IMR-90 (cell line): ENCODE measurements at regions not wholly inside any gene's neighbourhood (a gene's known extent, or its start where the extent isn't known, plus 50 kb on each side); places are given as distances from the start of the nearest gene placed in this dataset.

Experiments
- ATAC-seq: fragments of 200-7000 bp; cut with Tn5 transposase; 2 replicates; pipeline ENCODE4 v1.9.1; 2020; ENCODE audit warnings: low read depth, mild to moderate bottlenecking, moderate library complexity
- BruUV-seq: library from RNA; stranded (reverse); fragments of 400-500 nt; replicated peaks from 2 replicates; lab custom pipeline; 2021; lab: Mats Ljungman, UMichigan
- CTCF ChIA-PET: fragments of 300-600 bp; formaldehyde crosslinking; extraction: SDS; loops from one replicate; lab custom pipeline; 2021; ENCODE audit warnings: antibody characterized with exemption; lab: Yijun Ruan, JAX
- POLR2A ChIA-PET: fragments of 300-600 bp; sonication (Branson Sonifier 250); formaldehyde crosslinking; loops from one replicate; lab custom pipeline; 2022; ENCODE audit warnings: antibody characterized with exemption; ENCODE audit not compliant: unreplicated experiment; lab: Charles Lee
- DNase-seq: peaks from one replicate; pipeline ENCODE4 v3.0.0; 2013
- H2AFZ ChIP-seq: replicated peaks from 2 replicates; pipeline ENCODE3; 2013; ENCODE audit warnings: low read length, mild to moderate bottlenecking; ENCODE audit not compliant: poor library complexity
- H2AK5ac ChIP-seq: 2 replicates; pipeline ENCODE4 v1.6.1; 2013; ENCODE audit warnings: low read depth, low read length, inconsistent platforms
- H2AK9ac ChIP-seq: replicated peaks from 2 replicates; pipeline ENCODE3; 2013; ENCODE audit warnings: mild to moderate bottlenecking, low read depth, low read length, moderate library complexity; ENCODE audit not compliant: poor library complexity
- H2BK120ac ChIP-seq: 2 replicates; pipeline ENCODE4 v1.6.1; 2013; ENCODE audit warnings: low read depth, low read length, inconsistent platforms
- H2BK15ac ChIP-seq: 3 replicates; pipeline ENCODE4 v1.6.1; 2013; ENCODE audit warnings: low read depth, low read length, inconsistent platforms
- H2BK20ac ChIP-seq: 2 replicates; pipeline ENCODE4 v1.6.1; 2013; ENCODE audit warnings: low read depth, mild to moderate bottlenecking, inconsistent platforms, low read length, moderate library complexity
- H2BK5ac ChIP-seq: 2 replicates; pipeline ENCODE4 v1.6.1; 2013; ENCODE audit warnings: mild to moderate bottlenecking, low read depth, low read length, inconsistent platforms; ENCODE audit not compliant: poor library complexity, severe bottlenecking
- H3K14ac ChIP-seq: replicated peaks from 2 replicates; pipeline ENCODE4 v1.6.1; 2013; ENCODE audit warnings: low read depth, low read length, inconsistent platforms
- H3K18ac ChIP-seq: 2 replicates; pipeline ENCODE4 v1.6.1; 2013; ENCODE audit warnings: low read depth, low read length, control low read depth
- H3K23ac ChIP-seq: 2 replicates; pipeline ENCODE4 v1.6.1; 2013; ENCODE audit warnings: low read depth, low read length, inconsistent platforms
- H3K27ac ChIP-seq: 2 replicates; pipeline ENCODE4 v1.5.1; 2013; ENCODE audit warnings: mild to moderate bottlenecking, control low read depth, low read length; ENCODE audit not compliant: insufficient read depth
- H3K27me3 ChIP-seq: 2 replicates; pipeline ENCODE4 v1.6.1; 2013; ENCODE audit warnings: low read length; ENCODE audit not compliant: control insufficient read depth, insufficient read depth
- H3K36me3 ChIP-seq: 2 replicates; pipeline ENCODE4 v1.6.1; 2013; ENCODE audit warnings: low read length, mixed read lengths; ENCODE audit not compliant: control insufficient read depth, insufficient read depth
- H3K4ac ChIP-seq: 2 replicates; pipeline ENCODE4 v1.6.1; 2013; ENCODE audit warnings: low read depth, low read length, inconsistent platforms
- H3K4me1 ChIP-seq: 2 replicates; pipeline ENCODE4 v1.6.1; 2013; ENCODE audit warnings: low read length, mixed read lengths; ENCODE audit not compliant: control insufficient read depth, insufficient read depth
- H3K4me2 ChIP-seq: 2 replicates; pipeline ENCODE4 v1.6.1; 2013; ENCODE audit warnings: low read depth, mild to moderate bottlenecking, control low read depth, low read length, moderate library complexity
- H3K4me3 ChIP-seq: 2 replicates; pipeline ENCODE4 v1.5.1; 2013; ENCODE audit warnings: low read depth, mild to moderate bottlenecking, control low read depth, low read length, moderate library complexity; ENCODE audit not compliant: insufficient read depth
- H3K56ac ChIP-seq: 2 replicates; pipeline ENCODE4 v1.6.1; 2013; ENCODE audit warnings: low read length, inconsistent platforms; ENCODE audit not compliant: insufficient read depth; ENCODE audit errors: extremely low read depth
- H3K79me1 ChIP-seq, 2 experiments: 2 replicates each; pipeline ENCODE4 v1.6.1; 2013; ENCODE audit warnings: low read length in 2 of 2, inconsistent platforms in 1 of 2, low read depth in 1 of 2
- H3K9ac ChIP-seq: 2 replicates; pipeline ENCODE4 v1.6.1; 2013; ENCODE audit warnings: low read depth, low read length, control low read depth
- H3K9me1 ChIP-seq: 2 replicates; pipeline ENCODE4 v1.6.1; 2013; ENCODE audit warnings: low read length, inconsistent platforms; ENCODE audit not compliant: insufficient read depth
- H3K9me3 ChIP-seq: 2 replicates; pipeline ENCODE4 v1.6.1; 2013; ENCODE audit warnings: low read length; ENCODE audit not compliant: control insufficient read depth, insufficient read depth
- H4K20me1 ChIP-seq: 2 replicates; pipeline ENCODE4 v1.6.1; 2013; ENCODE audit warnings: low read length, inconsistent platforms; ENCODE audit not compliant: insufficient read depth
- H4K5ac ChIP-seq: 2 replicates; pipeline ENCODE4 v1.6.1; 2013; ENCODE audit warnings: mild to moderate bottlenecking, low read depth, low read length, control low read depth
- H4K8ac ChIP-seq, 2 experiments: 2 replicates each; pipeline ENCODE4 v1.6.1; 2013; ENCODE audit warnings: low read depth in 2 of 2, low read length in 2 of 2, control low read depth in 1 of 2, inconsistent platforms in 1 of 2
- H4K91ac ChIP-seq: 2 replicates; pipeline ENCODE4 v1.6.1; 2013; ENCODE audit warnings: low read depth, low read length, inconsistent platforms; ENCODE audit not compliant: insufficient read depth
- BHLHE40 ChIP-seq: fragments of 150-350 bp; IDR thresholded peaks from 2 replicates; pipeline ENCODE4 v1.6.1; 2016; ENCODE audit warnings: mild to moderate bottlenecking, low read depth, low read length
- CEBPB ChIP-seq: IDR thresholded peaks from 2 replicates; pipeline ENCODE4 v1.6.1; 2012; ENCODE audit warnings: low read depth, low read length, improper control_type of control experiment
- CHD1 ChIP-seq: IDR thresholded peaks from 2 replicates; pipeline ENCODE4 v1.6.1; 2012; ENCODE audit warnings: low read depth, low read length, improper control_type of control experiment
- FOS ChIP-seq: fragments of 150-350 bp; IDR thresholded peaks from 2 replicates; pipeline ENCODE4 v1.6.1; 2016; ENCODE audit warnings: low read depth, low read length
- MAFK ChIP-seq: IDR thresholded peaks from 2 replicates; pipeline ENCODE4 v1.6.1; 2012; ENCODE audit warnings: low read depth, low read length, improper control_type of control experiment
- MAZ ChIP-seq: IDR thresholded peaks from 2 replicates; pipeline ENCODE4 v1.6.1; 2012; ENCODE audit warnings: low read depth, mild to moderate bottlenecking, low read length, improper control_type of control experiment, moderate library complexity, borderline replicate concordance
- MXI1 ChIP-seq: IDR thresholded peaks from 2 replicates; pipeline ENCODE4 v1.6.1; 2012; ENCODE audit warnings: low read depth, mild to moderate bottlenecking, low read length, moderate library complexity, borderline replicate concordance
- NFE2L2 ChIP-seq: fragments of 150-350 bp; IDR thresholded peaks from 2 replicates; pipeline ENCODE4 v1.6.1; 2016; ENCODE audit warnings: low read depth, mild to moderate bottlenecking, low read length
- POLR2A ChIP-seq: IDR thresholded peaks from 2 replicates; pipeline ENCODE4 v1.6.1; 2012; ENCODE audit warnings: mild to moderate bottlenecking, low read depth, low read length
- RAD21 ChIP-seq: IDR thresholded peaks from 2 replicates; pipeline ENCODE4 v1.6.1; 2012; ENCODE audit warnings: low read length, improper control_type of control experiment
- RCOR1 ChIP-seq: IDR thresholded peaks from 2 replicates; pipeline ENCODE4 v1.6.1; 2012; ENCODE audit warnings: mild to moderate bottlenecking, low read length, improper control_type of control experiment; ENCODE audit not compliant: insufficient replicate concordance
- RFX5 ChIP-seq: IDR thresholded peaks from 2 replicates; pipeline ENCODE4 v1.8.0; 2012; ENCODE audit warnings: low read depth, mild to moderate bottlenecking, low read length, moderate library complexity
- SMC3 ChIP-seq: fragments of 150-350 bp; IDR thresholded peaks from 2 replicates; pipeline ENCODE4 v1.6.1; 2016; ENCODE audit warnings: low read depth, mild to moderate bottlenecking, antibody characterized with exemption, low read length, moderate library complexity
- WGBS, 2 experiments: methylation state at CpG; one replicate each; pipeline versions ENCODE4 v1.1.5 to v1.1.7; 2013; ENCODE audit warnings: missing lambda C conversion rate in 2 of 2; ENCODE audit not compliant: insufficient read length in 1 of 2; ENCODE audit errors: extremely low coverage in 2 of 2; 5-methylcytosine and 5-hydroxymethylcytosine counted together
- dilution Hi-C: fragments of 300-500 bp; cut with HindIII; formaldehyde crosslinking; loops from one replicate; pipeline ENCODE4 v1.14.3; 2018; ENCODE audit warnings: low sequenced_read_pairs; ENCODE audit not compliant: unreplicated experiment
- in situ Hi-C: fragments of 300-500 bp; cut with MboI; formaldehyde crosslinking; loops from 3 replicates; pipeline ENCODE4 v1.14.3; 2019; ENCODE audit warnings: low sequenced_read_pairs, inconsistent platforms, mixed read lengths
- intact Hi-C: fragments of 100-400 bp; cut with micrococcal nuclease; formaldehyde crosslinking; loops from 2 replicates; pipeline ENCODE4 v1.10.0; 2022
- TF ChIP-seq, protein P1 (sequence below): fragments of 150-350 bp; IDR thresholded peaks from 2 replicates; pipeline ENCODE4 v1.6.1; 2016; ENCODE audit warnings: low read depth, mild to moderate bottlenecking, low read length, moderate library complexity, borderline replicate concordance
- TF ChIP-seq, protein P2 (sequence below): fragments of 150-350 bp; IDR thresholded peaks from 2 replicates; pipeline ENCODE4 v1.6.1; 2017; ENCODE audit warnings: mild to moderate bottlenecking, antibody characterized with exemption, low read length, low read depth
- TF ChIP-seq, protein P3 (sequence below): conservative IDR thresholded peaks from 2 replicates; pipeline ENCODE4 v1.5.1; 2012; ENCODE audit warnings: mild to moderate bottlenecking, low read depth, low read length, improper control_type of control experiment

DNA sequence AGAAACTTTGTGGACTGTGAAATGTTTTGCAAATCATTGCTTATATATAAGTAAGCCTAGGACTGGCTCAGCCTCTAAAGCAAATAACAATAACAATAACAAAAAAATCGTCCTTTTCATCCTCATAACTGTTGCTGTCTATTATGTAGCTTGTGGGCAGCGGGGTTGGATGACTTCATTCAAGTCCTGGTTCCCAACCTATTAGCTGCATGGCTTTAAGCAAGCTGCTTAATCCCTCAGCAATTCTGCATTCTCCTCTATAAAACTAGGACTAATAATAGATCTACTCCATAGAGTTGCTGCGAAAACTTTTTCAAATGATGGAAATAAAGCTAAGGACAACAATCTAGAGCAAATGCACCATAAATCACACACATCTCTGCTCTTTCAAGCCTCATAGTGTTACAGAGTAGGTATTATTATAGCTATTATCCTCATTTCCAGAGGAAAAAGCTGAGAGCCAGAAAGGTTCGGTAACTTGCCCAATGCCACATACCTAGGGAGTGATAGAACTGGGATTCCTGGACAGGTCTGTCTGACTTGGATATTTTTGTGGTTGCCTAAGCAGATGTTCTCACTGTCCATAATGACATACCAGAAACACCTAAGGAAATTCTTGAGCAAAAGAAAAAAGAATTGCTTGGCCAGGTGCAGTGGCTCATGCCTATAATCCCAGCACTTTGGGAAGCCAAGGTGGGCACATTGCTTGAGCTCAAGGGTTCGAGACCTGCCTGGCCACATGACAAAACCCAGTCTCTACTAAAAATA lies 98.8 kb upstream of the ADRA1B start:
- Histone ChIP-seq H2BK15ac (no peak overlapping the region), H4K91ac (no peak overlapping the region), H3K4ac (no peak overlapping the region), H3K18ac (no peak overlapping the region), H4K8ac (no peak overlapping the region), H2BK20ac (no peak overlapping the region), H3K79me1 (no peaks in the 10 kb centered on the region), H2BK120ac (no peak overlapping the region), H3K4me2 (no peak overlapping the region), H2AK9ac (no peak overlapping the region), H4K20me1 (no peaks in the 10 kb centered on the region), H3K9me1 (peaks cover 3% of the 10 kb centered on the region; the same call in 1 of the 2 replicates), H2AK5ac (no peak overlapping the region), H3K36me3 (no peaks in the 10 kb centered on the region), H3K9me3 (no peaks in the 10 kb centered on the region), H3K9ac (no peak overlapping the region), H4K5ac (no peak overlapping the region), H2BK5ac (no peak overlapping the region), H3K4me3 (no peak overlapping the region), H3K27ac (no peak overlapping the region), H3K14ac (no peak overlapping the region), H3K56ac (no peak overlapping the region), H2AFZ (no peak overlapping the region), H3K23ac (no peak overlapping the region), H3K4me1 (peaks cover 7% of the 10 kb centered on the region; the same call in 1 of the 2 replicates), H3K27me3 (no peaks in the 10 kb centered on the region)
- ATAC-seq (no peak; the same call in 1 of the 2 replicates), DNase-seq (peak; percentile 27)
- WGBS, 2 experiments: no CpG with 5 or more reads among the region's 5 CpGs
- in situ Hi-C loops: no loop called here
- TF ChIP-seq, protein P1, sequence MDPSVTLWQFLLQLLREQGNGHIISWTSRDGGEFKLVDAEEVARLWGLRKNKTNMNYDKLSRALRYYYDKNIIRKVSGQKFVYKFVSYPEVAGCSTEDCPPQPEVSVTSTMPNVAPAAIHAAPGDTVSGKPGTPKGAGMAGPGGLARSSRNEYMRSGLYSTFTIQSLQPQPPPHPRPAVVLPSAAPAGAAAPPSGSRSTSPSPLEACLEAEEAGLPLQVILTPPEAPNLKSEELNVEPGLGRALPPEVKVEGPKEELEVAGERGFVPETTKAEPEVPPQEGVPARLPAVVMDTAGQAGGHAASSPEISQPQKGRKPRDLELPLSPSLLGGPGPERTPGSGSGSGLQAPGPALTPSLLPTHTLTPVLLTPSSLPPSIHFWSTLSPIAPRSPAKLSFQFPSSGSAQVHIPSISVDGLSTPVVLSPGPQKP: no peak
- TF ChIP-seq CHD1 (no peak), MAZ (no peak), MXI1 (no peak), CEBPB (no peak), MAFK (no peak), BHLHE40 (no peak), RFX5 (no peak), FOS (no peak), NFE2L2 (no peak), POLR2A (no peak), RAD21 (no peak), SMC3 (no peak), RCOR1 (no peak)
- TF ChIP-seq, protein P2, sequence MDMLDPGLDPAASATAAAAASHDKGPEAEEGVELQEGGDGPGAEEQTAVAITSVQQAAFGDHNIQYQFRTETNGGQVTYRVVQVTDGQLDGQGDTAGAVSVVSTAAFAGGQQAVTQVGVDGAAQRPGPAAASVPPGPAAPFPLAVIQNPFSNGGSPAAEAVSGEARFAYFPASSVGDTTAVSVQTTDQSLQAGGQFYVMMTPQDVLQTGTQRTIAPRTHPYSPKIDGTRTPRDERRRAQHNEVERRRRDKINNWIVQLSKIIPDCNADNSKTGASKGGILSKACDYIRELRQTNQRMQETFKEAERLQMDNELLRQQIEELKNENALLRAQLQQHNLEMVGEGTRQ: no peak
- TF ChIP-seq, protein P3, sequence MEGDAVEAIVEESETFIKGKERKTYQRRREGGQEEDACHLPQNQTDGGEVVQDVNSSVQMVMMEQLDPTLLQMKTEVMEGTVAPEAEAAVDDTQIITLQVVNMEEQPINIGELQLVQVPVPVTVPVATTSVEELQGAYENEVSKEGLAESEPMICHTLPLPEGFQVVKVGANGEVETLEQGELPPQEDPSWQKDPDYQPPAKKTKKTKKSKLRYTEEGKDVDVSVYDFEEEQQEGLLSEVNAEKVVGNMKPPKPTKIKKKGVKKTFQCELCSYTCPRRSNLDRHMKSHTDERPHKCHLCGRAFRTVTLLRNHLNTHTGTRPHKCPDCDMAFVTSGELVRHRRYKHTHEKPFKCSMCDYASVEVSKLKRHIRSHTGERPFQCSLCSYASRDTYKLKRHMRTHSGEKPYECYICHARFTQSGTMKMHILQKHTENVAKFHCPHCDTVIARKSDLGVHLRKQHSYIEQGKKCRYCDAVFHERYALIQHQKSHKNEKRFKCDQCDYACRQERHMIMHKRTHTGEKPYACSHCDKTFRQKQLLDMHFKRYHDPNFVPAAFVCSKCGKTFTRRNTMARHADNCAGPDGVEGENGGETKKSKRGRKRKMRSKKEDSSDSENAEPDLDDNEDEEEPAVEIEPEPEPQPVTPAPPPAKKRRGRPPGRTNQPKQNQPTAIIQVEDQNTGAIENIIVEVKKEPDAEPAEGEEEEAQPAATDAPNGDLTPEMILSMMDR: no peak
- ChIA-PET POLR2A (no interaction called here), CTCF (no interaction called here)
- BruUV-seq: no TSS peak
- dilution Hi-C loops: no loop called here
- intact Hi-C loops: no loop called here
